Mucosa of stomach (tissue), 1 donor: ENCODE measurements at regions not wholly inside any gene's neighbourhood (a gene's known extent, or its start where the extent isn't known, plus 50 kb on each side); places are given as distances from the start of the nearest gene placed in this dataset.

Experiments used
- H3K27me3 ChIP-seq: one replicate; pipeline ENCODE4 v1.7.0; 2013; ENCODE audit warnings: mild to moderate bottlenecking, low read length; ENCODE audit not compliant: control insufficient read depth, insufficient read depth
- H3K36me3 ChIP-seq: one replicate; pipeline ENCODE4 v1.7.0; 2013; ENCODE audit warnings: low read length; ENCODE audit not compliant: control insufficient read depth, insufficient read depth
- H3K4me1 ChIP-seq: one replicate; pipeline ENCODE4 v1.7.0; 2013; ENCODE audit warnings: mild to moderate bottlenecking, low read length; ENCODE audit not compliant: control insufficient read depth, insufficient read depth
- H3K4me3 ChIP-seq: one replicate; pipeline ENCODE4 v1.7.0; 2013; ENCODE audit warnings: low read length
- H3K9ac ChIP-seq: one replicate; pipeline ENCODE4 v1.7.0; 2013; ENCODE audit warnings: mild to moderate bottlenecking, low read length, moderate library complexity
- H3K9me3 ChIP-seq: one replicate; pipeline ENCODE4 v1.7.0; 2013; ENCODE audit warnings: mild to moderate bottlenecking, low read length, moderate library complexity; ENCODE audit not compliant: control insufficient read depth
- donor health status: Pancreatic carcinoma.

- Histone ChIP-seq H3K9ac (no peak overlapping the region), H3K36me3 (no peaks in the 10 kb centered on the region), H3K4me3 (no peak overlapping the region), H3K9me3 (no peaks in the 10 kb centered on the region), H3K4me1 (peaks cover 9% of the 10 kb centered on the region), H3K27me3 (no peaks in the 10 kb centered on the region)
Observed at GRCh38 chr4:71163317-71163716, 169.9 kb downstream of the DCK start.

DNA sequence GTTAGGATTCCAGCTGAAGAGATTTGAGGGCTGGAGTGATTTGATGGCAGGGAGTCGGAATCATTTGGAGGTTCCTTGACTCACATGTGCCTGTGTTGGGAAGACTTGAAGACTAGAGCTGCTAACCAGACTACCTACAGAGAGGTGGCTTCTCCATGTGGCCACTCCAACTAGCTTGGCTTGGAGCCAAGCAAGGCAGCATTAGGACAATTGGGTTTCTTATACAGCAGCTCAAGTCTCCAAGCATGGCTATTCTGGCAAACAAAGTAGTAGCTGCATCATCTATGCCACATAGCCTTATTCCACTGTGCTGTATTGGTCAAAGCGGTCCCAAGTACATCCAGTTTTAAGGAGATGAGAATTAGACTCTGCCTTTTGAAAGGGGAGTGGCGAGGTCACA lies 171.7 kb upstream of the SLC4A4 start:
- Histone ChIP-seq H3K9me3 (no peaks in the 10 kb centered on the region), H3K36me3 (no peaks in the 10 kb centered on the region), H3K4me3 (no peak overlapping the region), H3K4me1 (peaks cover 5% of the 10 kb centered on the region), H3K27me3 (no peaks in the 10 kb centered on the region), H3K9ac (no peak overlapping the region)

- Histone ChIP-seq H3K9me3 (no peaks in the 10 kb centered on the region), H3K27me3 (no peaks in the 10 kb centered on the region), H3K9ac (no peak overlapping the region), H3K36me3 (no peaks in the 10 kb centered on the region), H3K4me3 (no peak overlapping the region), H3K4me1 (no peaks in the 10 kb centered on the region)
Observed at GRCh38 chr4:71171592-71171991, 167.2 kb upstream of the SLC4A4 start.

GRCh38 chr4:71181332-71181731 lies 157.5 kb upstream of the SLC4A4 start:
- Histone ChIP-seq H3K9me3 (no peaks in the 10 kb centered on the region), H3K4me1 (peaks cover 4% of the 10 kb centered on the region), H3K36me3 (no peaks in the 10 kb centered on the region), H3K27me3 (no peaks in the 10 kb centered on the region), H3K9ac (no peak overlapping the region), H3K4me3 (no peak overlapping the region)

DNA sequence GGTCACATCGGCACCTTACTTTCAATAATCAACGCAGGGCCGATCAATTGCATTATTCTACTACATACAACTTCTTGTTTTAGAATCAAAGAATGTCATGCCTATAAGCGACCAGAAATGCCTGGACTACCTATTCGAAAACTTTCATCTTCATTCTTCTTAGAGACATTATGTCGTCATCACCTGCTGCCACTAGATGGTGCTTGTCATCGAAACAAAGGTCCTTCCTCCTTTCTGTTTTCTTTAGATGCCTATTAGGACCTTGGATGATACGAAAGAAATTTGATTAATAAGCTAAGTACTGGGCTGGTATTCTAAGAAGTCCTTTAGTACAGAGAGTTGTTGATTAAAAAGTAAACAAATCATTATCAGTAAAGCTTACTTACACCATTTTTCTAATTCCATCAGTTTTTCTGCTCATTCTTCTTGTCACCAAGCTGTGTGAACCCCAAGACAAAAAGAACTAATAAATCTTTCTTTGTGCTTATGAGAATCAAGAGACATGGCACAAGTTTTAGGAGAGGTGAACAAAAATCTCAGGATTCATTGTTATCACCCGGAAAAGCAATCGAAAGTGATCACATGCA lies 154.5 kb upstream of the SLC4A4 start:
- H3K4me3 ChIP-seq, result no peak overlapping the region
- H3K9me3 ChIP-seq, result no peaks in the 10 kb centered on the region
- no peaks in the 10 kb centered on the region for H3K36me3 ChIP-seq
- H3K27me3 ChIP-seq, result no peaks in the 10 kb centered on the region
- peaks cover 4% of the 10 kb centered on the region for H3K4me1 ChIP-seq
- H3K9ac ChIP-seq, result no peak overlapping the region

DNA sequence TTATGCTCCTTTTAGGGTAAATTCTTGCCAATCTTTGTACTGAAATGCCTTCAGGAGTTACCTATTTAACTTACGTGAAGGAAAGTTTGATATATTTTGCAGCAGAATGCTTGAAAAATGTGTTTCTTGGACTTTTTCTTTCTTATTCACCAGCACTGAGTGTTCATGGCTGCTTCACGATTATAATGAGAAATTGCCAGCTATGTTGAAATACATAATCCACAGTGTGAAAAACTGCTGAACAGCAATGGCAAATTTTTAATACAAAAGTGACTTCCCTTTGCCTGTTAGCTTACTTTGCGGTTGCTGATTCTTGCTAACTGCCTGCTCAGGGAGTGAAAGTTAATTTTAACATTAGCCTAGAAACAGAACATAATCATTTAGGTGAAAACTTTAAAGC lies 153.8 kb upstream of the SLC4A4 start:
- H3K9ac ChIP-seq, result no peak overlapping the region
- H3K4me1 ChIP-seq, result peaks cover 4% of the 10 kb centered on the region
- no peaks in the 10 kb centered on the region for H3K9me3 ChIP-seq
- H3K27me3 ChIP-seq, result no peaks in the 10 kb centered on the region
- no peak overlapping the region for H3K4me3 ChIP-seq
- no peaks in the 10 kb centered on the region for H3K36me3 ChIP-seq

- Histone ChIP-seq H3K36me3 (no peaks in the 10 kb centered on the region), H3K27me3 (no peaks in the 10 kb centered on the region), H3K9me3 (no peaks in the 10 kb centered on the region), H3K4me1 (peaks cover 4% of the 10 kb centered on the region), H3K4me3 (no peak overlapping the region), H3K9ac (peak overlapping the region; percentile 13)
Observed at GRCh38 chr4:71186257-71186565, 152.6 kb upstream of the SLC4A4 start.

DNA sequence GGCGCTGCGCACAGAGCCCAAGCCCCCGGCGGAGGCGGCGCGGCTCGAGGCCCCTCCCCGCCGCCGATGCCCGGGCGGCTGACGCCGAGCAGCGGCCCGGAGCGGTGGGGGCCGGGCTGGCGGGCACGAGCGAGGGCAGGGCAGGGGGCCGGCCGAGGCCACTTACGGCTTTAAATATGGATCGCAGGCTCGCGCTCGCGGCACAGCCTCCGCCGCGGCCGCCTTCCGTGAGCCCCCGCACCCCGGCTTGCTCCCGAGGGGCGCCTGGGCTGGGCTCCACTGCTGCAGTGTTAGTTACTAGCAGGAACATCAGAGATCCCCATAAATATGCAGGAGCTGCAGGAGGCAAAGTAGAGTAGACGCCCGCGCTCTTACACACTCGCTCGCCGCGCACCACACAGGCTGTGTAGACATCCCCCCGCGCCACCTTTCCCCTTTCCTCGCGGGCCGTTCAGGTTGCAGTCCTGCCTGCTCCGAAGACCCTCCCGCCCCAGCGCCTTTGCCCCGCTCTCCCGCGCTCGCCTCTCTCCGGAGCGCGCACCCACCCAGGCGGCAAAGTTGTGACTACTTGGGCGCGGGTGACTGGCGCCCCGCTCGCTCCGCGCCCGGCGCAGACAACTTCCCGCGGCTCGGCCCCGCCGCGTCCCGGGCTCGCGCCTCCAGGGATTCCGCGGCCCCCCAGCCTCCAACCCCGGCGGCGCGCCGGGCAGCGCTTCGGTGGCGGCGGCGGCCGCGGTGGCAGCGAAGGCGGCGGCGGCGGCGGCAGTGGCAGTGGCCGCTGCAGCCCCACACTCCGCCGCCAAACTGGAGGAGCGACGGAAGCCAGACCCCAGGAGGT lies 152.0 kb upstream of the SLC4A4 start:
- H3K36me3 ChIP-seq, result no peaks in the 10 kb centered on the region
- H3K9ac ChIP-seq, result peak overlapping the region; percentile 13

DNA sequence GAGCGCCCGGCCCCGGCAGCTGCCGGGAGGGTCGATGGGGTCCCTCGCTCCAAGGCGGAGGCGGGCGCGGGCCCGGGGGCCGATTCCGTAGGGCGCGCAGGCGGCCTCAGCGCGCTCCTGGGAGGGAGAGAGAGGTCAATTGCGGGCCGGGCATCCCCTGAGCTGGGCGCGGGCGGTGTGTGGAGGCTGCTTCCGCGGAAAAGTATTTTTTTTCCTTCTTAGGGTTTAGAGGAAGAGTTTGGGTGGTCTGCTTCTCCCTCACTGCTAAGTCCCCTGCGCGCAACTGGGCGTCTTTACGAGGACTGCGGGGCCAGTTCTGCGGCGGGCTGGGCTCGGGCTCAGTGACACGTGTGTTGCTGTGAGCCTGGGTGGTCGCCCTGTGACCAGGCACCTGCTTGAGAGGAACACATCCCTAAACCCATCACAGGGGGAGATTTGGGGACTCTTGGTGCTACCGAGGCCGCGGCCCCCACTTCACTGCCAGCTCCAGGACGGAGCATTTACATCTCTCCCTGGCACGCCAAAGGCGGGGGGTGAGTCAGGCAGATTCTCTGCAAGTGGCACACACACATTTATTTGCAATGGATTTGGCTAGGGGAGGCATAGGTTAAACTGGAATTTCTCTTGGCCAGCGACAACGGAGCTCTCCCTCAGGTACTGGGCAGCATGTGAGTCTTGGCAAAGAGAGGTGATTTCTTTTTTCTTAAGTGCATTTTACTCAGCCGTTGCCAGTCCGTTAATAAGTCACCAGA lies 151.2 kb upstream of the SLC4A4 start:
- H3K9ac ChIP-seq, result peak overlapping the region; percentile 13
- no peaks in the 10 kb centered on the region for H3K36me3 ChIP-seq
- no peaks in the 10 kb centered on the region for H3K27me3 ChIP-seq
- H3K4me1 ChIP-seq, result peaks cover 4% of the 10 kb centered on the region
- peak overlapping the region; percentile 27 for H3K4me3 ChIP-seq
- H3K9me3 ChIP-seq, result no peaks in the 10 kb centered on the region

More for the DNA sequence above, 152.0 kb upstream of the SLC4A4 start:
- H3K4me1 ChIP-seq, result peaks cover 4% of the 10 kb centered on the region
- peak overlapping the region; percentile 31 for H3K4me3 ChIP-seq
- H3K27me3 ChIP-seq, result no peaks in the 10 kb centered on the region
- H3K9me3 ChIP-seq, result no peaks in the 10 kb centered on the region

DNA sequence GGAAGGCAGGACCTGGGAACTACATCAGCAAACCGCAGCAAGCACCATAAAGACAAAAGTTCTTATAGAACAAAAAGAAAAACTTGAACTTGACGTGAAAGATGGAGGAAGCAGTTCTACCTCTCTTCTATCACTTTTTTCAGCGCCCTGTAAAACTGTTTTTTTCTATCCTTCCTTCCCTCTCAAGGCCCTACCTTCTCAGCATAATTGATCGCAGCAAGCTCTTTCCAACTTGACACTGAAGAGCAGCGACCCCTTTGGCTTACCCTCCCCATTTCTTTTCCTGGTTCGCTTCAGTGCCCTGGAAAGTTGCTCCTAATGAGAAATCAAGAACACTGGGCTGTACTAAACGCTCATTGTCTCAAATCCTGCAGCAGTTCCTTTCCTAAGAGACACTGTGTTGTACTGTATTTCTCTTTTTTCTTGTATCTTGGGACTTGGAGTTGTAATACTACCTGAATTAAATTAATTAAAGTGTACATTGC lies 150.6 kb upstream of the SLC4A4 start:
- peak overlapping the region; percentile 13 for H3K9ac ChIP-seq
- H3K4me3 ChIP-seq, result peak overlapping the region; percentile 27

GRCh38 chr4:71188951-71189350 lies 149.9 kb upstream of the SLC4A4 start:
- Histone ChIP-seq H3K9ac (peak overlapping the region; percentile 13), H3K4me3 (no peak overlapping the region), H3K4me1 (peaks cover 1% of the 10 kb centered on the region), H3K36me3 (no peaks in the 10 kb centered on the region), H3K27me3 (no peaks in the 10 kb centered on the region), H3K9me3 (no peaks in the 10 kb centered on the region)

More for the DNA sequence above, 150.6 kb upstream of the SLC4A4 start:
- no peaks in the 10 kb centered on the region for H3K36me3 ChIP-seq
- H3K9me3 ChIP-seq, result no peaks in the 10 kb centered on the region
- no peaks in the 10 kb centered on the region for H3K27me3 ChIP-seq
- peaks cover 4% of the 10 kb centered on the region for H3K4me1 ChIP-seq

- no peaks in the 10 kb centered on the region for H3K4me1 ChIP-seq
- no peaks in the 10 kb centered on the region for H3K27me3 ChIP-seq
- no peaks in the 10 kb centered on the region for H3K9me3 ChIP-seq
- H3K36me3 ChIP-seq, result no peaks in the 10 kb centered on the region
- no peak overlapping the region for H3K4me3 ChIP-seq
- H3K9ac ChIP-seq, result no peak overlapping the region
Observed at GRCh38 chr4:71189471-71189870, 149.3 kb upstream of the SLC4A4 start.
